ENCODE measurements at regions not wholly inside any gene's neighbourhood (a gene's known extent, or its start where the extent isn't known, plus 50 kb on each side); places are given as distances from the start of the nearest gene placed in this dataset.

- peak; percentile 88 to 90 for ATAC-seq
- intact Hi-C loops (cut with DNase I) = no loop called here
- 97% methylated on average over 1 of the region's 1 CpG for WGBS
These were observed 60.4 kb downstream of the FOXI2 start for GRCh38 chr10:127797339-127797738.

GRCh38 chr10:127798111-127798510, 61.1 kb downstream of the FOXI2 start:
- peak in 1 of 2 donors; percentile 46 for ATAC-seq
- H3K4me3 ChIP-seq (ENCODE audit: low read length) = no peak overlapping the region
- no peaks in the 10 kb centered on the region for H3K9me3 ChIP-seq (ENCODE audit: control insufficient read depth, low read length)
- H3K27me3 ChIP-seq (ENCODE audit: control insufficient read depth, insufficient read depth) = no peaks in the 10 kb centered on the region
- intact Hi-C loops (cut with DNase I) = no loop called here
- no peaks in the 10 kb centered on the region for H3K4me1 ChIP-seq (ENCODE audit: control insufficient read depth, insufficient read depth, low read length)
- no peak overlapping the region for H3K27ac ChIP-seq (ENCODE audit: low read length)
- peak in 1 of 3 donors; percentile 28 for DNase-seq
- WGBS = 41% methylated on average over 6 of the region's 6 CpGs

More at GRCh38 chr10:127797339-127797738, 60.4 kb downstream of the FOXI2 start:
- no peak for DNase-seq
- Histone ChIP-seq H3K27me3 (ENCODE audit: control insufficient read depth, insufficient read depth) (no peaks in the 10 kb centered on the region), H3K4me3 (ENCODE audit: low read length) (no peak overlapping the region), H3K4me1 (ENCODE audit: control insufficient read depth, insufficient read depth, low read length) (no peaks in the 10 kb centered on the region), H3K9me3 (ENCODE audit: control insufficient read depth, low read length) (no peaks in the 10 kb centered on the region), H3K27ac (ENCODE audit: low read length) (no peak overlapping the region)

GRCh38 chr10:127801302-127801701, 64.3 kb downstream of the FOXI2 start:
- Histone ChIP-seq H3K27ac (ENCODE audit: low read length) (no peak overlapping the region), H3K4me3 (ENCODE audit: low read length) (no peak overlapping the region), H3K27me3 (ENCODE audit: control insufficient read depth, insufficient read depth) (no peaks in the 10 kb centered on the region), H3K4me1 (ENCODE audit: control insufficient read depth, insufficient read depth, low read length) (no peaks in the 10 kb centered on the region), H3K9me3 (ENCODE audit: control insufficient read depth, low read length) (no peaks in the 10 kb centered on the region)
- DNase-seq (no peak), ATAC-seq (no peak)
- intact Hi-C loops (cut with DNase I) = no loop called here
- 80% methylated on average over 3 of the region's 3 CpGs for WGBS

- Histone ChIP-seq H3K4me3 (ENCODE audit: low read length) (no peak overlapping the region), H3K4me1 (ENCODE audit: control insufficient read depth, insufficient read depth, low read length) (no peaks in the 10 kb centered on the region), H3K27ac (ENCODE audit: low read length) (no peak overlapping the region), H3K27me3 (ENCODE audit: control insufficient read depth, insufficient read depth) (no peaks in the 10 kb centered on the region), H3K9me3 (ENCODE audit: control insufficient read depth, low read length) (no peaks in the 10 kb centered on the region)
- intact Hi-C loops (cut with DNase I) = no loop called here
- WGBS = 65% methylated on average over 6 of the region's 6 CpGs
- no peak for DNase-seq
- no peak for ATAC-seq
These were observed 65.6 kb downstream of the FOXI2 start for GRCh38 chr10:127802531-127803095.

- 85% methylated on average over 8 of the region's 8 CpGs for WGBS
- ATAC-seq = no peak
- intact Hi-C loops (cut with DNase I) = no loop called here
These were observed 67.7 kb downstream of the FOXI2 start for GRCh38 chr10:127804696-127805095.

GRCh38 chr10:127805950-127806349, 69.0 kb downstream of the FOXI2 start:
- Histone ChIP-seq H3K27ac (ENCODE audit: low read length) (no peak overlapping the region), H3K27me3 (ENCODE audit: control insufficient read depth, insufficient read depth) (no peaks in the 10 kb centered on the region), H3K4me3 (ENCODE audit: low read length) (no peak overlapping the region), H3K9me3 (ENCODE audit: control insufficient read depth, low read length) (no peaks in the 10 kb centered on the region), H3K4me1 (ENCODE audit: control insufficient read depth, insufficient read depth, low read length) (no peaks in the 10 kb centered on the region)
- DNase-seq (no peak), ATAC-seq (no peak)
- WGBS = 78% methylated on average over 3 of the region's 3 CpGs
- intact Hi-C loops (cut with DNase I) = no loop called here

More at GRCh38 chr10:127804696-127805095, 67.7 kb downstream of the FOXI2 start:
- no peaks in the 10 kb centered on the region for H3K27me3 ChIP-seq (ENCODE audit: control insufficient read depth, insufficient read depth)
- no peak for DNase-seq
- H3K4me3 ChIP-seq (ENCODE audit: low read length) = no peak overlapping the region
- no peaks in the 10 kb centered on the region for H3K4me1 ChIP-seq (ENCODE audit: control insufficient read depth, insufficient read depth, low read length)
- H3K9me3 ChIP-seq (ENCODE audit: control insufficient read depth, low read length) = no peaks in the 10 kb centered on the region
- no peak overlapping the region for H3K27ac ChIP-seq (ENCODE audit: low read length)

GRCh38 chr10:127812041-127812440, 75.1 kb downstream of the FOXI2 start:
- ATAC-seq = no peak
- intact Hi-C loops (cut with DNase I) = no loop called here
- no peaks in the 10 kb centered on the region for H3K27me3 ChIP-seq (ENCODE audit: control insufficient read depth, insufficient read depth)
- DNase-seq = no peak
- no peaks in the 10 kb centered on the region for H3K4me1 ChIP-seq (ENCODE audit: control insufficient read depth, insufficient read depth, low read length)
- H3K4me3 ChIP-seq (ENCODE audit: low read length) = no peak overlapping the region
- no peaks in the 10 kb centered on the region for H3K9me3 ChIP-seq (ENCODE audit: control insufficient read depth, low read length)
- WGBS = 81% methylated on average over 2 of the region's 2 CpGs
- no peak overlapping the region for H3K27ac ChIP-seq (ENCODE audit: low read length)

GRCh38 chr10:127813290-127813689, 76.3 kb downstream of the FOXI2 start:
- ATAC-seq = no peak
- no peak for DNase-seq
- no peaks in the 10 kb centered on the region for H3K9me3 ChIP-seq (ENCODE audit: control insufficient read depth, low read length)
- H3K27ac ChIP-seq (ENCODE audit: low read length) = no peak overlapping the region
- no peaks in the 10 kb centered on the region for H3K27me3 ChIP-seq (ENCODE audit: control insufficient read depth, insufficient read depth)
- H3K4me1 ChIP-seq (ENCODE audit: control insufficient read depth, insufficient read depth, low read length) = no peaks in the 10 kb centered on the region
- H3K4me3 ChIP-seq (ENCODE audit: low read length) = no peak overlapping the region
- intact Hi-C loops (cut with DNase I) = no loop called here
- 25% methylated on average over 2 of the region's 2 CpGs for WGBS

- Histone ChIP-seq H3K27me3 (ENCODE audit: control insufficient read depth, insufficient read depth) (no peaks in the 10 kb centered on the region), H3K9me3 (ENCODE audit: control insufficient read depth, low read length) (no peaks in the 10 kb centered on the region), H3K4me1 (ENCODE audit: control insufficient read depth, insufficient read depth, low read length) (no peaks in the 10 kb centered on the region), H3K4me3 (ENCODE audit: low read length) (no peak overlapping the region), H3K27ac (ENCODE audit: low read length) (no peak overlapping the region)
- WGBS = 75% methylated on average over 5 of the region's 5 CpGs
- DNase-seq (no peak), ATAC-seq (no peak)
- intact Hi-C loops (cut with DNase I) = no loop called here
These were observed 77.6 kb downstream of the CLRN3 start for GRCh38 chr10:127815147-127815546.

GRCh38 chr10:127824826-127825225, 67.9 kb downstream of the CLRN3 start:
- no peak for DNase-seq
- Histone ChIP-seq H3K4me3 (ENCODE audit: low read length) (no peak overlapping the region), H3K4me1 (ENCODE audit: control insufficient read depth, insufficient read depth, low read length) (no peaks in the 10 kb centered on the region), H3K9me3 (ENCODE audit: control insufficient read depth, low read length) (peaks cover 3% of the 10 kb centered on the region), H3K27ac (ENCODE audit: low read length) (no peak overlapping the region), H3K27me3 (ENCODE audit: control insufficient read depth, insufficient read depth) (no peaks in the 10 kb centered on the region)
- WGBS = 87% methylated on average over 2 of the region's 2 CpGs
- ATAC-seq = no peak
- intact Hi-C loops (cut with DNase I) = no loop called here

- Histone ChIP-seq H3K27ac (ENCODE audit: low read length) (no peak overlapping the region), H3K27me3 (ENCODE audit: control insufficient read depth, insufficient read depth) (no peaks in the 10 kb centered on the region), H3K9me3 (ENCODE audit: control insufficient read depth, low read length) (peaks cover 3% of the 10 kb centered on the region), H3K4me3 (ENCODE audit: low read length) (no peak overlapping the region), H3K4me1 (ENCODE audit: control insufficient read depth, insufficient read depth, low read length) (no peaks in the 10 kb centered on the region)
- intact Hi-C loops (cut with DNase I) = no loop called here
- WGBS = 80% methylated on average over 10 of the region's 10 CpGs
- DNase-seq (no peak), ATAC-seq (no peak)
These were observed 66.5 kb downstream of the CLRN3 start for GRCh38 chr10:127826154-127826725.
